ENCODE measurements at regions not wholly inside any gene's neighbourhood (a gene's known extent, or its start where the extent isn't known, plus 50 kb on each side); places are given as distances from the start of the nearest gene placed in this dataset.

- no peak for DNase-seq (ENCODE audit: low read depth in 2 of 2)
- no peak overlapping the region for H3K4me3 ChIP-seq (replicated peaks in 1 of 2; ENCODE audit: low read depth in 2 of 2, low read length in 2 of 2)
- TF ChIP-seq CTCF (IDR thresholded peaks at IDR 0.05; ENCODE audit: low read depth, low read length) = no peak
Measured at GRCh38 chr4:123575291-123575690, 178.7 kb downstream of the SPRY1 start.

DNA sequence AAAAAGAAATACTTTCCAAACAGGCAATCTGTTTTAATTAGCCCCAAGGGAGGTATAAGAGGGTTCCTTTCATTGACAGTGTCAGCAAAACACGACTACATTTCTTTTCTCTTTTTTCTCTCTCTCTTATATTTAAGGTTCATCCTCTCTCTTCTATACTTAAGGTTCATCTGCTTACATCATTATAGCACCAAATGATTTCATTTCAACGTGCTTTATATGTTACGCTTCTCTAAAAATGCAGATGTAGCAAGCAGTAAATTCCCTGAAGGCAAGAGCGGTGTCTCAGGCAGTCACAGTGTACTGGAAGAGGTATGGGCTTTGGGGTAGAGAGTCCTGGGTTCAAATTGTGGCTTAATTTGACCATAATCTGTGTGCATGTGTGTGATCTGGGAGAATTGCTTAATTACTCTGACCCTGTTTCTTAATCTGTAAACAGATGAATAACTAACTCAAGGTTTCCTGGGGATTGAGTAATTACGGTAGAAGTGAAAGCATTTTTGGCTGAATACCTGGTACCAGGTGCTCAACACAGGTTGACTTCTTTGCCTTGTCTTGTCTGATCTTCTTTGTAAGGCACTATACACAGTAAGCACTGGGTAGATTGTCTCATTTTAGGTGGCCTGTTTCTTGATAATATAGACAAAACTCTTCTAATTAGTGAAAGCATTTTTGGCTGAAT, 180.8 kb downstream of the SPRY1 start:
- DNase-seq (ENCODE audit: low read depth in 2 of 2) = no peak
- TF ChIP-seq CTCF (IDR thresholded peaks at IDR 0.05; ENCODE audit: low read depth, low read length) = no peak
- no peak overlapping the region for H3K4me3 ChIP-seq (replicated peaks in 1 of 2; ENCODE audit: low read depth in 2 of 2, low read length in 2 of 2)

- no peak for TF ChIP-seq CTCF (IDR thresholded peaks at IDR 0.05; ENCODE audit: low read depth, low read length)
Measured at GRCh38 chr4:123578276-123579029, 181.9 kb downstream of the SPRY1 start.

GRCh38 chr4:123579961-123580360, 183.4 kb downstream of the SPRY1 start:
- DNase-seq (ENCODE audit: low read depth in 2 of 2) = peak in 1 of 2 donors; percentile 17
- H3K4me3 ChIP-seq (replicated peaks in 1 of 2; ENCODE audit: low read depth in 2 of 2, low read length in 2 of 2) = no peak overlapping the region
- TF ChIP-seq CTCF (IDR thresholded peaks at IDR 0.05; ENCODE audit: low read depth, low read length) = no peak

More at GRCh38 chr4:123578276-123579029, 181.9 kb downstream of the SPRY1 start:
- H3K4me3 ChIP-seq (replicated peaks in 1 of 2; ENCODE audit: low read depth in 2 of 2, low read length in 2 of 2) = no peak overlapping the region
- no peak for DNase-seq (ENCODE audit: low read depth in 2 of 2)

DNA sequence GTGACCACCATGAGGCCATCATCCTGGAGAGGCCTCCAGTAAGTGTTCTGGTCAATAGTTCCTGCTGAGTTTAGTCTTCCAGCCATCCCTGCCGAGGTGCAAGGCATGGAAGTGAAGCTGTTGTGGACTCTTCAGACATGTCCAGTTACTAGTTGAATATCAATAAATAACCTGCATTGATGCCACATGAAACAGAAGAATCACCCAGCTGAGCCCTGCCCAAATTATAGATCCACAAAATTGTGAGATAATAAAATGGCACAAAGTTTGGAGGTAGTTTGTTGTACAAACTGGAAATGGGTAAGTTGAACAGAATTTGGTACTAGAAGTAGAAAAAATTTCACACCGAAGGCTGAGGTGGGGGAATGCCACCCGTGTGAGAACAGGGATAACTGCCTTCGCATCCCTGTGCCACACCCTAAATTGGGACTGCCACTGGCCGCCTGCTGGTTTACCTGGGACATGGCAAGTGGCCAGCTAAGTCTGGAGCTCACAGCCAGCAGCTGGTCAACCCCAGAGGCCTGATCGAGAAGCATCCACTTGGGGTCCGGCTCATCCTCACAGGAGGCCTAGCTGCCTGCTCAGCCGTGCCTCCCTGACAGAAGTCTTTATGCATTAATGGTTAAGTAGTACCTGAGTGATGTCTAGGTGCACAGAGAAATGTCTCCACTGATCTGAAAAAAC, 184.5 kb downstream of the SPRY1 start:
- DNase-seq (ENCODE audit: low read depth in 2 of 2) = no peak
- TF ChIP-seq CTCF (IDR thresholded peaks at IDR 0.05; ENCODE audit: low read depth, low read length) = no peak

DNA sequence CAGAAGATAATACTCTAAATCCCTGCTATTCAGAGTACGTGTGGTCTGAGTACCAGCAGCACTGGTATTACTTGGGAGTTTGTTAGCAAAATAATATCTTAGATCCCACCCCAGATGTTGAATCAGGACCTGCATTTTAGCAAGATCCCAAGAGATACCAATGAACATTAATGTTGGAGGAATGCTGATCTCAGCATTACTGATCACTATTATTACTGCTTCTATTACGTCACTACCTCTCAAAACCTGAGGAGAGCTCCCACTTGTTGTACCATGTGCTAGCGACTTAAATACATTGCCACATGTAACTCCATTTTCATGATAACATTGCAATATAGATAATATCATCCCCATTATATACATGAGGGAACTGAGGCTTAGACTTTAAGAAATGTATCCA, 185.2 kb downstream of the SPRY1 start:
- DNase-seq (ENCODE audit: low read depth in 2 of 2) = no peak
- no peak for TF ChIP-seq CTCF (IDR thresholded peaks at IDR 0.05; ENCODE audit: low read depth, low read length)
- no peak overlapping the region for H3K4me3 ChIP-seq (replicated peaks in 1 of 2; ENCODE audit: low read depth in 2 of 2, low read length in 2 of 2)

More for the DNA sequence above, 184.5 kb downstream of the SPRY1 start:
- H3K4me3 ChIP-seq (replicated peaks in 1 of 2; ENCODE audit: low read depth in 2 of 2, low read length in 2 of 2) = no peak overlapping the region
